Skeletal muscle tissue (tissue), 3 donors: ENCODE measurements at regions not wholly inside any gene's neighbourhood (a gene's known extent, or its start where the extent isn't known, plus 50 kb on each side); places are given as distances from the start of the nearest gene placed in this dataset.
"Not testable (repeated sequence)": the region's sequence is repeated elsewhere in the genome, so short reads cannot be mapped to it uniquely, and the experiment has no call there.

Experiments
- H3K27ac ChIP-seq: one replicate; pipeline ENCODE4 v1.7.0; 2013; ENCODE audit warnings: mild to moderate bottlenecking, low read depth, low read length, inconsistent platforms
- H3K27me3 ChIP-seq, 3 donors: one replicate each; pipeline ENCODE4 v1.7.0; 2013; ENCODE audit warnings: low read length in 3 of 3; ENCODE audit not compliant: control insufficient read depth in 3 of 3, insufficient read depth in 3 of 3
- H3K36me3 ChIP-seq, 3 donors: one replicate each; pipeline ENCODE4 v1.7.0; 2013; ENCODE audit warnings: low read length in 3 of 3; ENCODE audit not compliant: control insufficient read depth in 3 of 3, insufficient read depth in 3 of 3
- H3K4me1 ChIP-seq, 3 donors: one replicate each; pipeline ENCODE4 v1.7.0; 2013; ENCODE audit warnings: low read length in 3 of 3, mild to moderate bottlenecking in 3 of 3; ENCODE audit not compliant: control insufficient read depth in 3 of 3, insufficient read depth in 3 of 3
- H3K4me3 ChIP-seq, 3 donors: one replicate each; pipeline ENCODE4 v1.7.0; 2013; ENCODE audit warnings: low read length in 3 of 3
- H3K9ac ChIP-seq, 3 donors: one replicate each; pipeline ENCODE4 v1.7.0; 2013; ENCODE audit warnings: low read length in 3 of 3, mild to moderate bottlenecking in 3 of 3, moderate library complexity in 2 of 3, low read depth in 1 of 3
- H3K9me3 ChIP-seq, 3 donors: one replicate each; pipeline ENCODE4 v1.7.0; 2013; ENCODE audit warnings: low read length in 3 of 3; ENCODE audit not compliant: control insufficient read depth in 3 of 3
- donor health status: Osteomylitis.

DNA sequence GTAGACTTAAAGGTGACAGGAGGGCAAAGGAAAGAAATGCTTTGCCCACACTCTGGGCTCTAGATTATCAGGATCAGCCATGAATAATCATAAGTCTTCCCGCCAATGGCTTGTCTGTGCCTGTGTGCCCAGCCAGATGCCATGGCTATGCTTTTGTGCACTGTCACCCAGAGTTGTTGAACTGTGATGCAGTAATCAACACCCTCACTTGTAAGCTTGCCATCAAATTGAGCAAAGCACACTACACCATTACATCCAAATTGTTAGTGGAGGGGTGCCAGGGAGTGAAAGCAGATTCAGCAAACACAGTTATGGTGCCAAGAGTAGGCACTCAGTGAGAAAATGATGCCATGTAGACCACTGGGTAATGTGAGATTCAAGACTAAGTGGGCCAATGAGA is 845.3 kb upstream of the MIR17HG start:
- Histone ChIP-seq H3K27me3 (no peaks in the 10 kb centered on the region), H3K9me3 (no peaks in the 10 kb centered on the region), H3K36me3 (no peaks in the 10 kb centered on the region), H3K4me3 (no peak overlapping the region), H3K9ac (no peak overlapping the region), H3K27ac (no peak overlapping the region), H3K4me1 (peaks cover 0 to 4% (median 0%) of the 10 kb centered on the region in 3 donors)

- Histone ChIP-seq H3K27ac (no peak overlapping the region), H3K27me3 (no peaks in the 10 kb centered on the region), H3K9ac (no peak overlapping the region)
These were observed 844.7 kb upstream of the MIR17HG start for GRCh38 chr13:90502762-90503161.

DNA sequence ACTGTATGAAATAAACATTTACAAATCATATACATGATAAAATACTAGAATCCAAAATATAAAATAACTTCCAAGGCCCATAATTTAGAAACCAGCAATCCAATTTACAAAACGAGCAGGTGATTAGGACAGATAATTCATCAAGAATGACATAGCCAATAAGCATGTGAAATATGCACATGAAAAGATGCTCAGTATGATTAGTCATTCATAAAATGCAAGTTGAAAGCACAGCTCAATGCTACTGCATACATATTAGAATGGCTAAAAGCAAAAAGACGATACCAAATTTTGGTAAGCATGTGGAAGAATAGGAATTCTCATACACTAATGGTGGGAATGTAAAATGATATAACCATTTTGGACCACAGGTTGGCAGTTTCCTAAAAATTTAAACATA is 837.2 kb upstream of the MIR17HG start:
- Histone ChIP-seq H3K9me3 (no peaks in the 10 kb centered on the region), H3K9ac (no peak overlapping the region), H3K36me3 (no peaks in the 10 kb centered on the region), H3K4me1 (no peaks in the 10 kb centered on the region), H3K27ac (no peak overlapping the region), H3K4me3 (no peak overlapping the region), H3K27me3 (no peaks in the 10 kb centered on the region)

More at GRCh38 chr13:90502762-90503161, 844.7 kb upstream of the MIR17HG start:
- Histone ChIP-seq H3K4me1 (peaks cover 0 to 4% (median 0%) of the 10 kb centered on the region in 3 donors), H3K36me3 (no peaks in the 10 kb centered on the region), H3K9me3 (no peaks in the 10 kb centered on the region), H3K4me3 (no peak overlapping the region)

DNA sequence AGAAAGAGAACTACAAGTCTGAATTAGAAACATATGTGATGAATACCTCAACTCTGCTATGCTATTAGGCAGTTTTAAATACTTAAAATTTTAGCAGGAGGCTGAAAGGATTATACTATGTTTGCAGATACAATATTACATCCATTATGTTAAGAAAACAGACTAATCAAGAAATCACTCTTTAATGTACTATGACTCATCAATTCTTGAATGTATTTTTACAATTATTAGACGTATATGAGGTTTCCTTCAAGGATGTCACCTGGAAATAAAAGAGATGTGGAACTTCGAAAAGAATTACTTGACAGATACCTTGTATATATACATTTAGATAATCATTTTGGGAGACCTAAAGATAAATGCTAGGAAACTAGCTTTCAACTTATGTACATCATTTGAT is 835.6 kb upstream of the MIR17HG start:
- no peaks in the 10 kb centered on the region for H3K9me3 ChIP-seq
- no peak overlapping the region for H3K27ac ChIP-seq
- no peak overlapping the region for H3K4me3 ChIP-seq
- H3K27me3 ChIP-seq, result no peaks in the 10 kb centered on the region
- H3K4me1 ChIP-seq, result no peaks in the 10 kb centered on the region
- H3K36me3 ChIP-seq, result no peaks in the 10 kb centered on the region
- H3K9ac ChIP-seq, result no peak overlapping the region

DNA sequence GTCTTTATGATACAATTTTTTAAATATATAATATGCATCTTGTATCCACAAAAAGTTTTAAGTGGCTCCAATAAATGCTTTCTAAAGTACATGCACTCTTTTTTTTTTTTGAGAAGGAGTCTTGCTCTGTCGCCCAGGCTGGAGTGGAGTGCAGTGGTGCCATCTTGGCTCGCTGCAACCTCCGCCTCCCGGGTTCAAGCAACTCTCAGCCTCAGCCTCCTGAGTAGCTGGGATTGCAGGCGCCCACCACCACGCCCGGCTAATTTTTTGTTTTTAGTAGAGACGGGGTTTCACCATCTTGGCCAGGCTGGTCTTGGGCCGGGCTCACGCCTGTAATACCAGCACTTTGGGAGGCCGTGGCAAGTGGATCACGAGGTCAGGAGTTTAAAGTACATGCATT is 832.8 kb upstream of the MIR17HG start:
- H3K4me1 ChIP-seq, H3K27ac ChIP-seq, H3K9me3 ChIP-seq, H3K27me3 ChIP-seq, H3K36me3 ChIP-seq, H3K4me3 ChIP-seq, H3K9ac ChIP-seq: not testable (repeated sequence)

DNA sequence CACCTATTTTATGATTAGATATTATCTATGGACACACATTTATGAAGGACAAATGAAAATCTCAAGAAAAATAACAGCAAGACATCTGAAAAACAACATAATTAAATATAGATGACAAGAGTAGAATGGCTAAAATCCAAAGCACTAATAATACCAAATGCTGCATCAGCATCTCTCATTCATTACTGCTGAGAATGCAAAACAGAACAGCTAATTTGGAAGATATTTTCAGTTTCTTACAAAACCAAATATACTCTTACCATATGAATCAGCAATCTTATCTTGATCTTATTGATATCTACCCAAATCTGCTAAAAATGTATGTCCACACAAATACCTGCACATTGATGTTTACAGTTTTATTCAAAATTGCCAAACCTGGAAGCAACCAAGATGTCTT is 829.1 kb upstream of the MIR17HG start:
- Histone ChIP-seq H3K4me3 (no peak overlapping the region), H3K9ac (no peak overlapping the region), H3K27ac (no peak overlapping the region)

DNA sequence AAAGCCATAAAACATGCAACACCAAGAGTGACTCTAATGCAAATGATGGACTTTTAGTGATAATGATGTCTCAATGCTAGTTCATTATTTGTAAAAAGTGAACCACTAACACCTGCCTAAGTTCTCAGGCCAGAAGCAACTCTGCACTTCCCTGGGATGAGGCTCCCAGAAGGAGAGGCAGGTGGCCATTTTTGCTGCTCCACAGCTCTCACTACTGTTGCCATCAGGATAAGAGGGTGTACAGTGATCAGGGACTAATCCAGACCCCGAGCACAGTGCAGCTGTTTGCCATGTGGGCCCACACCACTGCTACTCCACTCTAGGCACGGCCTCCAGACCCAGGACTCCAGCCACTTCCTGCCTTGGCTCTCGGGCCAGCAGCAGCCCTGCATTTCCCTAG is 828.3 kb upstream of the MIR17HG start:
- no peak overlapping the region for H3K9ac ChIP-seq
- H3K4me1 ChIP-seq, result no peaks in the 10 kb centered on the region
- no peak overlapping the region for H3K4me3 ChIP-seq
- no peaks in the 10 kb centered on the region for H3K36me3 ChIP-seq
- H3K27me3 ChIP-seq, result no peaks in the 10 kb centered on the region
- H3K27ac ChIP-seq, result no peak overlapping the region
- H3K9me3 ChIP-seq, result no peaks in the 10 kb centered on the region

More for the DNA sequence above, 829.1 kb upstream of the MIR17HG start:
- Histone ChIP-seq H3K9me3 (no peaks in the 10 kb centered on the region), H3K27me3 (no peaks in the 10 kb centered on the region), H3K4me1 (no peaks in the 10 kb centered on the region), H3K36me3 (no peaks in the 10 kb centered on the region)

DNA sequence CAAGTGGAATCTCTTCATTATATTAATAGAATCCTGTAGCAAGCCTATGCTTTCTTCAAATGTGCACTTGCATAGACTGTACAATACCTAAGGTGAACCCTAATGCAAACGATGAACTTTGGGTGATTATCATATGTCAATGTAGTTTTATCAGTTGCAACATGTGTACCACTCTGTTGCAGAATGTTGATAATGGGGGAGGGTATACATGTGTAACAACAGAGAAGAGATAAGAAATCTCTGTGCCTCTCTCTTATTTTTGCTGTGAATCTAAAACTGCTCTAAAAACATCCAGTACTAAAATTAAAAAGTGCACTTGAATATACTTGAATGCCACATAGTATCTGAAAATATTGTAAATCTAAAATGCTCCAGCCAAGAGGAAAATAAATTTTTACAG is 820.8 kb upstream of the MIR17HG start:
- Histone ChIP-seq H3K9me3 (no peaks in the 10 kb centered on the region), H3K4me3 (no peak overlapping the region), H3K36me3 (no peaks in the 10 kb centered on the region), H3K27me3 (no peaks in the 10 kb centered on the region), H3K27ac (no peak overlapping the region), H3K9ac (no peak overlapping the region), H3K4me1 (no peaks in the 10 kb centered on the region)

GRCh38 chr13:90531744-90532143 is 815.7 kb upstream of the MIR17HG start:
- no peaks in the 10 kb centered on the region for H3K27me3 ChIP-seq
- no peaks in the 10 kb centered on the region for H3K36me3 ChIP-seq
- no peaks in the 10 kb centered on the region for H3K4me1 ChIP-seq

GRCh38 chr13:90532861-90533492 is 814.5 kb upstream of the MIR17HG start:
- H3K27me3 ChIP-seq, result no peaks in the 10 kb centered on the region
- H3K27ac ChIP-seq, result no peak overlapping the region
- H3K9ac ChIP-seq, result no peak overlapping the region

More at GRCh38 chr13:90531744-90532143, 815.7 kb upstream of the MIR17HG start:
- H3K9ac ChIP-seq, result no peak overlapping the region
- H3K4me3 ChIP-seq, result no peak overlapping the region
- H3K9me3 ChIP-seq, result no peaks in the 10 kb centered on the region
- H3K27ac ChIP-seq, result no peak overlapping the region

More at GRCh38 chr13:90532861-90533492, 814.5 kb upstream of the MIR17HG start:
- H3K4me3 ChIP-seq, result no peak overlapping the region
- H3K9me3 ChIP-seq, result peaks cover 0 to under 1% (median 0%) of the 10 kb centered on the region in 3 donors
- no peaks in the 10 kb centered on the region for H3K4me1 ChIP-seq
- H3K36me3 ChIP-seq, result no peaks in the 10 kb centered on the region
